HUES6 (cell line): ENCODE measurements at regions not wholly inside any gene's neighbourhood (a gene's known extent, or its start where the extent isn't known, plus 50 kb on each side); places are given as distances from the start of the nearest gene placed in this dataset.

ENCODE experiments used
- H3K27ac ChIP-seq: 2 replicates; pipeline ENCODE4 v1.7.0; 2013; ENCODE audit warnings: low read depth, mild to moderate bottlenecking, low read length, inconsistent platforms
- H3K27me3 ChIP-seq: 2 replicates; pipeline ENCODE4 v1.6.1; 2013; ENCODE audit warnings: low read length; ENCODE audit not compliant: control insufficient read depth, insufficient read depth
- H3K36me3 ChIP-seq: 2 replicates; pipeline ENCODE4 v1.6.1; 2013; ENCODE audit warnings: low read length; ENCODE audit not compliant: control insufficient read depth, insufficient read depth
- H3K4me1 ChIP-seq: 2 replicates; pipeline ENCODE4 v1.6.1; 2013; ENCODE audit warnings: low read length; ENCODE audit not compliant: control insufficient read depth, insufficient read depth
- H3K4me3 ChIP-seq: 2 replicates; pipeline ENCODE4 v1.5.1; 2013; ENCODE audit warnings: low read depth, low read length
- H3K9ac ChIP-seq: one replicate; pipeline ENCODE4 v1.6.1; 2013; ENCODE audit warnings: mild to moderate bottlenecking, low read length
- H3K9me3 ChIP-seq: 2 replicates; pipeline ENCODE4 v1.6.1; 2013; ENCODE audit warnings: low read depth, low read length; ENCODE audit not compliant: control insufficient read depth, insufficient read depth

DNA sequence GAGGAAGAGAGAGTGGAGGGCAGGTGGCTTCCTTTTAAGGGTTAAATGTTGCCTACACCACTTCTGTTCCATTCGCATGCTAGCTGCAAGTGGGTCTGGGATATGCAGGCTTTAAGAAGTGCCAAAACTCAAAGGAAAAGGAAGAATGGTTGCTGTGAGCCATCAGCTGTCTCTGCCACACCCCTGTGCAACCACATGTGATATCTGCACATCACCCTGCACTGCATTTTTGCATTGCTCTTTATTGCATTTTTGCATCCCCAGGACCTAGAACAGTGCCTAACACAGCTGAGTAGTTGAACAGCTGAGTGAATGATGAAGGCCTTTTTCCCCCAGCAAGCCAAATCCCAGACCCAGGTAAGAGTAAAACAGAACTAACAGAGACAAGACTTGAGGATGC is 136.1 kb downstream of the ZIC5 start:
- Histone ChIP-seq H3K4me1 (0 out of 2 replicates have a peak, but pooled peaks cover 6% of the 10 kb centered on the region), H3K9ac (no peak overlapping the region), H3K9me3 (no peaks in the 10 kb centered on the region), H3K4me3 (no peak overlapping the region), H3K27ac (no peak overlapping the region), H3K36me3 (no peaks in the 10 kb centered on the region), H3K27me3 (no peaks in the 10 kb centered on the region)

- no peaks in the 10 kb centered on the region for H3K36me3 ChIP-seq
- no peak overlapping the region for H3K9ac ChIP-seq
- no peak overlapping the region for H3K27ac ChIP-seq
- H3K27me3 ChIP-seq, result no peaks in the 10 kb centered on the region
- H3K4me3 ChIP-seq, result no peak overlapping the region
- H3K4me1 ChIP-seq, result 0 out of 2 replicates have a peak, but pooled peaks cover 6% of the 10 kb centered on the region
- H3K9me3 ChIP-seq, result no peaks in the 10 kb centered on the region
These were observed 137.3 kb downstream of the ZIC5 start for GRCh38 chr13:99834246-99834645.

DNA sequence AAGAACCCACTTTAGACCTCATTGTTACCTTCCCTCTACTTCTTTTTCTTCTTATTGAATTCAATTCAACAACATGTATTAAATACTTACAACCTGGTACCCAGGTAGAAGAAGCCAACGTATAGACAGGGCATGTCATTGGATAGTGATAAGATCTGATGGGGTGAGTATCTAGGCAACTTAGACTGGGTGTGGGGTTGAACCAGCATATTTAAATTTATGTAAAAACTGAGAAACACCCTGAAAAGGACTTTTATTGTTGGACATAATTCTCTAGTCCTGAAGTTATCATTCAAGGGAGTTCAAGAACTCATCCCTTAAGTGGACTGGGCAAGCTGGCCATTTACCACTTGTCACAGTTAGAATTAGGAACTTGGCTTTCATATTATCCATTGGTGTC is 139.2 kb downstream of the ZIC5 start:
- Histone ChIP-seq H3K27ac (no peak overlapping the region), H3K9ac (no peak overlapping the region), H3K4me3 (no peak overlapping the region), H3K36me3 (no peaks in the 10 kb centered on the region), H3K4me1 (0 out of 2 replicates have a peak, but pooled peaks cover 6% of the 10 kb centered on the region), H3K9me3 (no peaks in the 10 kb centered on the region), H3K27me3 (no peaks in the 10 kb centered on the region)

GRCh38 chr13:99830931-99831330 is 140.6 kb downstream of the ZIC5 start:
- Histone ChIP-seq H3K36me3 (no peaks in the 10 kb centered on the region), H3K9ac (no peak overlapping the region), H3K4me3 (no peak overlapping the region), H3K9me3 (no peaks in the 10 kb centered on the region), H3K27me3 (no peaks in the 10 kb centered on the region), H3K27ac (no peak overlapping the region), H3K4me1 (0 out of 2 replicates have a peak, but pooled peaks cover 6% of the 10 kb centered on the region)

DNA sequence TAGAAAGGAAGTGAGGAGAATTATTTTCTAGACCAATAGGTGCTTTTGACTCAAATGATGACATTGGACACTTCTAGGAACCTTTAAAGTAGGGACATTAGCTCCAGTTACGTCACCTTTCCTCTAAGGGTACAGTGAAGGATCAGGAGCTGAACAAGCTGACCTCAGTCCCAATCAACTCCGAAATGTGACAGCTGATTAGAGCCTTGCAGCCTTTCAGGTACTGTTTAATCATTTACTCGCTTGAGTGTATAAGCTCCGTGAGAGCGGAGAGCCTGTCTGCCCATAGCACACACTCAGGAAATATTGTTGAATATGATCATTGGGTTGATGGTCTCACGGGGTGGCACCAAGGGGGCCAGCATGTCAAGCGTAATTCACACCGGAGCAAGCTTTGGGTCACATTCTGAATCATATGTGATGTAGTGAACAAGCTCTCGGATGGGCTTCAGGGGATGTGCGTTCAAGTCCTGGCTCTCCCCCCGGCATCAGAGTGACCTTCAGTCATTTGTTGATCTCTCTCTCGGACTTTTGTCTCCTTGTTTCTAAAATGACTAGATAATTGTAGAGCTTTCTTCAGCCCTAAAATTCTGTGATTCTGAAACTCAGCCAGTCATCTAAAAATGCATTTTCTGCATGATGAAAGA is 141.9 kb downstream of the ZIC5 start:
- Histone ChIP-seq H3K9ac (no peak overlapping the region), H3K36me3 (no peaks in the 10 kb centered on the region), H3K4me1 (no peaks in the 10 kb centered on the region), H3K9me3 (no peaks in the 10 kb centered on the region), H3K27me3 (no peaks in the 10 kb centered on the region), H3K4me3 (no peak overlapping the region), H3K27ac (no peak overlapping the region)

DNA sequence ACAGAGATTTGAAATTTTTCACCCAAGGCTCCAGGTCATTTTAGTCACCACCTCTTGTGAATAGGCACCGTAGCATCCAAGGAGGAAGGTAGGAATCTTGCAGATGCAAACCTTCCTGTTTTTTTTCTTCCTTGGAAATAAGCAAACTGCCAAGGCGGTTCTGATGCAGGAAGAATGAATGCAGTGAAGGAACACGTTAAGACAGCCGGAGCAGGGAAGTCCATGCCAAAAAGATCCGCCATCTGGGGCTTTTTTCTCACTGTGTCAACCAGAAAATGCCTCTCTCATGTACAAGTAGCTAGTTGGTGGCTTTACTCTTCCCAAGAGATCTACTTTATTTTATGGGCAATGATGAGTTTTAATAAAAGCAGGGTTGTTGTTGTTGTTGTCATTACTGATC is 142.4 kb downstream of the ZIC5 start:
- H3K36me3 ChIP-seq, result no peaks in the 10 kb centered on the region
- no peak overlapping the region for H3K27ac ChIP-seq
- no peak overlapping the region for H3K9ac ChIP-seq
- no peaks in the 10 kb centered on the region for H3K4me1 ChIP-seq
- H3K27me3 ChIP-seq, result no peaks in the 10 kb centered on the region
- no peak overlapping the region for H3K4me3 ChIP-seq
- H3K9me3 ChIP-seq, result no peaks in the 10 kb centered on the region

- Histone ChIP-seq H3K4me3 (no peak overlapping the region), H3K27ac (no peak overlapping the region), H3K9ac (no peak overlapping the region), H3K9me3 (no peaks in the 10 kb centered on the region), H3K27me3 (no peaks in the 10 kb centered on the region), H3K36me3 (no peaks in the 10 kb centered on the region), H3K4me1 (no peaks in the 10 kb centered on the region)
These were observed 142.8 kb downstream of the ZIC5 start for GRCh38 chr13:99828735-99829134.

DNA sequence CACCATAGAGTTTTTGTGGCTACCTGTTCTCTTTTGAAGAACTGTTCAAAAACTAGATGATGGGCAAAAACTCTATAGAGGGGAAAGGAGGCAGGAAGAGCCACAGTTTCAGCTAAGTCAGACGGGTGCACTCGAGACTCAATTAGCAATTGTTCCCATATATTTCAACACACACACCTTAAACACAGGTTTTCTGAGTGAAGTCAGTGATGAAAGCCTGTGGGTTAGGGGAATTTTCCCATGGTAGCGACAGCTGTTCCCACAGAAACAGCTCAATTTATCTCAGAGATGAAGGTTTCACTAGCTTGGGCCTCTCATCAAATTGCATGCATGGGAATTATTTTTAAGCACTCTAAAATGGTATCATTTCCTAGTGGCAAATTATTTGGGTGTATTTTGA is 143.4 kb downstream of the ZIC5 start:
- Histone ChIP-seq H3K9me3 (no peaks in the 10 kb centered on the region), H3K4me3 (no peak overlapping the region), H3K27me3 (no peaks in the 10 kb centered on the region), H3K9ac (no peak overlapping the region), H3K36me3 (no peaks in the 10 kb centered on the region), H3K27ac (no peak overlapping the region), H3K4me1 (no peaks in the 10 kb centered on the region)

- H3K27me3 ChIP-seq, result no peaks in the 10 kb centered on the region
- H3K4me1 ChIP-seq, result no peaks in the 10 kb centered on the region
- H3K9ac ChIP-seq, result no peak overlapping the region
- no peaks in the 10 kb centered on the region for H3K9me3 ChIP-seq
- H3K36me3 ChIP-seq, result no peaks in the 10 kb centered on the region
- H3K27ac ChIP-seq, result no peak overlapping the region
- no peak overlapping the region for H3K4me3 ChIP-seq
These were observed 144.4 kb downstream of the ZIC5 start for GRCh38 chr13:99827011-99827772.

DNA sequence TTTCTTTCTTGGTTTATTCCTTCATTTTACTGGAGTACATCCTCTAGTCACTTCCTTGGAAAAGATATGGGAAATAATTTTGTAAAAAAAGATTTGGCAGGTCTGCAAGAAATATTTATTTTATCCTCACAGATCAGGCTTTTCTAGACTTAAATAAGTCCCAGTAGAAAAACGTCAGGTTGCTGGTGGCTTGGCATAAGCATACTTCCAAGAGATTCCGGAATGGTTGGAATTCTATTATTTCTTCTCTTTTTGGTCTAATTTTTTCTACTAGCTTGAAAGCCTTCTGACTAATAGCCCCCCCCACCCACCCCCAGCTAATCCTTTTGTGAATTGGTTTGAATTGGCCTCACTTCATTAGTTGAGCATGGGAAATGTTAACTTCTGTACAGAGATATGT is 147.6 kb downstream of the ZIC5 start:
- Histone ChIP-seq H3K9ac (no peak overlapping the region), H3K27me3 (no peaks in the 10 kb centered on the region), H3K4me3 (no peak overlapping the region), H3K27ac (no peak overlapping the region), H3K4me1 (peaks cover 7% of the 10 kb centered on the region; the same call in 1 of the 2 replicates), H3K9me3 (0 out of 2 replicates have a peak, but pooled peaks cover 5% of the 10 kb centered on the region), H3K36me3 (no peaks in the 10 kb centered on the region)

DNA sequence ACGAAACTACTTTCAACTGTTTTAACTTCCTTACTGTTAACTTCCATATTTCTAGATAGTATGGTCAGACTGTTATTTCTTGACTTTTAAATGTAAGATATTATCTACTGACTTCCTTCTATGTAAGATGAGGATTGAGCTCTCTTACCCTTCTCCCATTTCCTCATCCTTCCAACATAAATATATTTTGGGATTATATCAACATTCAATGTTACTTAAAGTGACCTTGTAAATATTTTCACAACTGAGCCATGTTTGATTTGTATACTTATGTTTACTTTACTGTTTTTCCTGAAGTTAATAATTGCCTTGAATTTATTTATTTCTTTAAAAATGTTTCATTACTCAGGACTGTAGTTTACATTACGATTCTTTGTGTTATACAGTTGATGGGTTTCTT is 148.7 kb downstream of the ZIC5 start:
- Histone ChIP-seq H3K9me3 (0 out of 2 replicates have a peak, but pooled peaks cover 5% of the 10 kb centered on the region), H3K4me1 (peaks cover 17% of the 10 kb centered on the region), H3K4me3 (no peak overlapping the region), H3K9ac (no peak overlapping the region), H3K27me3 (no peaks in the 10 kb centered on the region), H3K27ac (no peak overlapping the region), H3K36me3 (no peaks in the 10 kb centered on the region)
